Stimulated activated naive CD4-positive, alpha-beta T cell treated with Interleukin-2 at 50 U/mL for 16 hours (primary cell): ENCODE measurements at regions not wholly inside any gene's neighbourhood (a gene's known extent, or its start where the extent isn't known, plus 50 kb on each side); places are given as distances from the start of the nearest gene placed in this dataset.
A peak's percentile ranks its signal among the peaks of the same experiment; 100 is the strongest.

Source experiments
- DNase-seq: peaks from one replicate; lab custom pipeline; 2025; lab: John Stamatoyannopoulos, UW

- no peak for DNase-seq
Observed at GRCh38 chr11:8799273-8799672, 111.7 kb upstream of the AKIP1 start.

GRCh38 chr11:8800520-8801110 lies 110.4 kb upstream of the AKIP1 start:
- no peak for DNase-seq

GRCh38 chr11:8801121-8801520 lies 109.9 kb upstream of the AKIP1 start:
- DNase-seq: no peak

GRCh38 chr11:8802251-8802650 lies 108.7 kb upstream of the AKIP1 start:
- DNase-seq: no peak

GRCh38 chr11:8803973-8804372 lies 107.0 kb upstream of the AKIP1 start:
- no peak for DNase-seq

- no peak for DNase-seq
Observed at GRCh38 chr11:8805296-8805695, 105.7 kb upstream of the AKIP1 start.

- DNase-seq: no peak
Observed at GRCh38 chr11:8806974-8807373, 104.0 kb upstream of the AKIP1 start.

- no peak for DNase-seq
Observed at GRCh38 chr11:8807544-8808225, 103.3 kb upstream of the AKIP1 start.

- DNase-seq: no peak
Observed at GRCh38 chr11:8808226-8808585, 102.8 kb upstream of the AKIP1 start.

- DNase-seq: no peak
Observed at GRCh38 chr11:8809241-8809938, 101.6 kb upstream of the AKIP1 start.

- no peak for DNase-seq
Observed at GRCh38 chr11:8809939-8810539, 101.0 kb upstream of the AKIP1 start.

- DNase-seq: no peak
Observed at GRCh38 chr11:8810540-8811301, 100.3 kb upstream of the AKIP1 start.

- no peak for DNase-seq
Observed at GRCh38 chr11:8811571-8811970, 99.4 kb upstream of the AKIP1 start.

- DNase-seq: no peak
Observed at GRCh38 chr11:8812438-8812837, 98.6 kb upstream of the AKIP1 start.

GRCh38 chr11:8813658-8814057 lies 97.3 kb upstream of the AKIP1 start:
- DNase-seq: peak; percentile 16

- DNase-seq: no peak
Observed at GRCh38 chr11:8814209-8814922, 96.6 kb upstream of the AKIP1 start.

GRCh38 chr11:8814923-8815240 lies 96.1 kb upstream of the AKIP1 start:
- DNase-seq: no peak

GRCh38 chr11:8818421-8818820 lies 92.6 kb upstream of the AKIP1 start:
- no peak for DNase-seq

- DNase-seq: no peak
Observed at GRCh38 chr11:8820401-8820800, 90.6 kb upstream of the AKIP1 start.

GRCh38 chr11:8822469-8822868 lies 88.5 kb upstream of the AKIP1 start:
- no peak for DNase-seq

GRCh38 chr11:8823174-8823742 lies 87.7 kb upstream of the AKIP1 start:
- DNase-seq: no peak
